GM12873 (cell line): ENCODE measurements at regions not wholly inside any gene's neighbourhood (a gene's known extent, or its start where the extent isn't known, plus 50 kb on each side); places are given as distances from the start of the nearest gene placed in this dataset.

Source experiments
- CTCF ChIP-seq: IDR thresholded peaks from 2 replicates; pipeline ENCODE4 v1.5.1; 2012; ENCODE audit warnings: low read depth, mild to moderate bottlenecking, moderate library complexity, low read length, control low read depth; ENCODE audit not compliant: insufficient read depth; ENCODE audit errors: missing control alignments

DNA sequence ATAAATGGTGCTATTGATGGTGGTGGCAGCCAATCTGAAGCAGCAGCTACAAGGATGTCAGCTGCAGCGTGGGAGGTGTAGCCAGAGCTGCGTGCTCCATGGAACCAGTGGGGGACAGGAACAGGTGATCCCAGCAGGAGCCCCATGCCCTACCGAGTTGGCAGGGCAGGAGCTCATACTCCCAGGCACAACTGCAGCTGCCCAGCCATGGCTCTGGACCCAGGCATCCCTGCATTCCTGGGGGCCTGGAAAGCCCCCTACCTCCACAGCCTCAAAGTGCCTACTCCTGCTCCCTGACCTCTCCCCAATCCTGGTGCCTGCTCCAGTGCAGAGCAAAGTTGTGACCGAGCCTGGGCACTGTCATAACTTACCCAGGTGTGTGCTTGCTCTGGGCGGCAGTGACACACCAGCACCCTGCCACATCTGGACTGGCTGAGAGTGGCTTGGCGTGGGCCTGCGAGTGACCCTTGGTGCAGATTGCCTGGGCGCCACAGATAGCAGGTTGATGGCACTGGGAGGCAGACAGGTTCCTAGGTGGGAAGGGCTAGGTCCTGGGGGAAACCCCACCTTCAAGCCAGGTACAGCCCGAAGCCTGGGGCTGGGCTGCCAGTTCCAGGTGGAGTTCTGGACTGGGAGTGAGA is 101.1 kb downstream of the DCAF12L2 start:
- TF ChIP-seq CTCF, result no peak

- no peak for TF ChIP-seq CTCF
Observed at GRCh38 chrX:126065901-126066660, 100.0 kb downstream of the DCAF12L2 start.
